Stimulated activated CD4-positive, alpha-beta T cell treated with anti-CD3 and anti-CD28 coated beads, Interleukin-12 subunit alpha, Interleukin-12 subunit beta, amount 100 ng/mL, for 4 hours (primary cell): ENCODE measurements at regions not wholly inside any gene's neighbourhood (a gene's known extent, or its start where the extent isn't known, plus 50 kb on each side); places are given as distances from the start of the nearest gene placed in this dataset.

Experiments used
- DNase-seq: peaks from one replicate; pipeline ENCODE4 v3.0.0-alpha.2; 2020

DNA sequence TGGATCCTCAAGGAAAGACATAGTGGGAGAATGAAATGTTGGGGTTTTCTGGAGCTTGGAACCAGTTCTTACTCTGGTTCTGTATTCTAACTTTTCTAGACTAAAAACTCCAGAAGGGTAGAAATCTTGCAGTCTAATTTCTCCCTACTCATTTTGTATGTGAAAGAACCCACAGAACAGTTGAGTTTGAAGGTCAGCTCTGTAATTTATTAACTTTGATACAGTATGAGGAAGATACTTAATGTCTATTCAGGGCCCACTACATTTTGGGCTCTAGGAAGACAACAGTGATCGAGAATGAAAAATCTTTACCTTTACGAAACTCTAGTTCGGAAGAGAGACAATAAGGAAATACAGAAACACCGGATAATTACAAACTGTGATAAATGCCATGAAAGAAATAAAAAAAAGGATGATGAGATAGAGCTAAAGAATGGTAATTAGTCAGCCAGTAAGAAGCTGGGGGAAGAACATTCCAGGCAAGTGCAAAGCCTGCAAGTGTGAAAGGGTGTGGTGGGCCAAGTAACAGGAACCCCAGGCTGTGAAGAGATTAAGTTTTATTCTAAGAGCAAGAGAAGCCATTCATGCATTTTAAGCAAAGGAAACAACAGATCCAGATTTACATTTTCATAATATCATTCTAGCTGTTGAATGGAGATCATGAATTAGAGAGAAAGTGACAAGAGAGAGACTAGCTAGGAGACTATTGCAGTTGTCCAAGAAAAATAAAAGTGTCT is 159.9 kb upstream of the HMCN1 start:
- DNase-seq = no peak

DNA sequence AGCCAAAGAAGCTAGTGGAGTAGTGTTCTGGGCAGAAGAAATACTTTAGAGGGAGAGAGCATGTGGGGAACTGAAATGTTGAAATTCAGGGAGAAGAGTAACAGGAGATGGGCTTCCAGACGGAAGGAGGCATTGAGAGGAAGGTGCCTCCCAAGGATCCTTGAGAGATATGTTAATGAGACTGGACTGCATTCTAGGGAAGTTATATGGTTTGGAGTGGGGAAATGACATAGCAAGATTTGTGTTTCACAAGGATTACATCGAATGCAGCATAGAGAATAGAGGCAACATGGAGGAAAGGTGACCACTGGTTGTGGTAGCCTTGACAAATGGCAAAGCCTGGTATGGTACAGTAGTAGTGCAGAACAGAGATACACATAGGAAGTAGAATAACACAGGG is 160.5 kb upstream of the HMCN1 start:
- DNase-seq = no peak

DNA sequence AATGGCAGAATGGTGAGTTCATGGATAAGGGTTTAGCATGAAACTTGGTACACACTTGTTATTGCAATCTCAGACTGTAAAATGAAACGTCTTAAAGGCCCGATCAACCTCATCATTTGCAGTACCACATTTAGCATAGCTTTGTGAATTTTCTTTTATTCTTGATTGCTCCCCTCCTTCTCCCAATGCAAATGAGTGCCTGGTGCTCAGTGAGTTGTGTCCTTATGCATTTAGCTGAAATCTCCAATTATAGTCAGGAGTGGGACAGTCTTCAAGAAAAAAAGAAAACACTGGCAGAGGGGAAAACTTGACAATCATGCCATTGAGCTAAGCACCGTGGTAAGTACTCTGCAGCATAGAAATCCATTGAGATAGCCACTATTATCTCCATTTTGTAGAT is 161.0 kb upstream of the HMCN1 start:
- DNase-seq = no peak

DNA sequence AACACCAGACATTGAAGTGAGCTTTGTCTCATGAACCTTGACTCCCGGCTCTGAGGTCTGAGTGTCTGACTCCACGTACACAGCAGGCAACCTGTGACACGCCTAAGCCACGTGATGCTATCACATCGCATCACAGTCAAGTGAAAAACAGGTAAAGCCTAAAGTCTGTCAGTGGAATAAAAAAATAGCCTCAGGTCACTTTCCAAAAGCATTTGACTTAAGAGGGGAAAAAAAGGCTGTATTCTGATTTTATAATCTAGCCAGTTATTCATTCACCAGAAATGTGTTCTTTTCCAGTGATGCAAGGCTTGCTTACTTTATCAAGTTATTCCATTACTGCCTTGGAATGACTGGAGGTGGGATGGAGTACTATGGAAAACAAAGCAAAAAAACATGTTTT is 163.2 kb upstream of the HMCN1 start:
- DNase-seq = no peak

DNA sequence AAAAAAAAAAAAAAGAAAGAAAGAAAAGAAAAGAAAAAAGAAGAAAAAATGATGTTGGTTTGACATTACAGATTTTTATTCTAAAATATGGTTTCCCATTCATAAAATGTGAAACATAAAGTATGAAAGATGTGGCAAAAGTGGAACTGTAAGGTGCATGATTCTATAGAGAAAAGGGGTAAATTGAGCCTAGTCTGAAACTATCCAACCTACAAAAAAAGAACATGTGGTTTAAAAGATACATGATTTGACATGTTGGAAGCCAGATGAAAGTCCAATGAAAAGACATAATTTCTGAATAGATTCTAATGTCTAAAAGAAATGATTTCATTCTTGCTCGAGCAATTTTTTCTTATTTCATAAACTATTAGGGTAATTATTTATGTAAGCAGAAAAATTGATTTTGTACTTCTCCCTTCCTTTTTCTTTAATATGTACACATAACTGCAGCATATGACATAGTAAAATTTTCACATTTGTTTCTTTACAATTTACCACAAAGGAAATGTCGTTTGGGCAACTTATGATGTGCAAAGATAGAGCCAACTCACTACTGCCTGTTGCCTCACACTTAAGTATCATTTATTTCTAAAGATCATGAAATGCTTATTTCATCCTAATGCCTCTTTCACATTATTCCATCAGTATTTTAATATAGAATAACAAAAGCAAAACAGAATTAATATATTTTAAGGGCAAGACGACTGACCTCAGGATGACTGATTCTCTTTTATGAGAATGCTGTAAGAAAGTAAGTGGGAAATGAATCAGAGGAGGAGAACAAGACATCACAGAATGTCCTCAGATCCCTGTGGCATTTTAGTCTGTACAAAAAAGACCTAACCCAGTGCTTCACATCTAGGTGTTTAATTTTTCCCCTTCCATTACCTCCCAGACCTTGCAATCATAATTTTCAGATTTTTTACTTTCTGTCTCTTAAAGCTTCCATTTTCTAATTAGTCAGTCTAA is 165.8 kb upstream of the HMCN1 start:
- DNase-seq = no peak

DNA sequence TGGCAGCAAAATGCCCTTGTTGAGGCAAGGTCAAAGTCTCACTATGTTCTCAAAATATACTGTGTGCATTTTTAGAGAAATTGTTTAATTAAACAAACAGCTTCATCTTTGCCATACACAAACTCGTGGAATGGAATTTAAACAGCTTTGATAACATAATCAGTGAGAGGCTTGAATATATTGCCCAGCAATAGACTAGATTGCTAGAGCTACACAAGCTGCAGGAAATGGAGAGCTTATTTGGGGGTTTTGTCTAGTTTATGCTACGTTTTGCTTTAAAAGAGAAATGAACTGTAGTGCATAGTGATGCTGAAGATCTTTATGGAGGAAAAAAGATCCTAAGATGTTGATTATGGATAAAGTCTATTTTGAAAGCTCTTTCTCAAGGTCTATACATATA is 166.8 kb upstream of the HMCN1 start:
- DNase-seq = no peak

DNA sequence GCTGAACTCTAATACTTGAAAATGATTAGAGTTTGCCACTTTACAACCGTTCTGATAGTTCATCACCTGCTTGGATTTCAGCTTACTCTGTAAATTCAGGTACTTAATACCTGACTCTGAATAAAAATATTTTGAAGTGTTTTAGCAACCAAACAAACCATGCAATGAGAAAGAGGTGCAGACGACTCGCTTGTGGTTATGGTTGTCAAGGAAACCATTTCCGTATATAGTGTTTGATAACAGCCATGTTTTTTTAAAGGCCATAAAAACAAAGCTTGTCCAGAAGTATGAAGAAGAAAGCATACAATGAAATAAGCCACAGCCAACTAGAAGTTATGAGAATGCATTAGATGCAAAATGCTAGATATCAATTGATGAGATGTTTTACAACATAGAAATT is 167.2 kb upstream of the HMCN1 start:
- DNase-seq = no peak

DNA sequence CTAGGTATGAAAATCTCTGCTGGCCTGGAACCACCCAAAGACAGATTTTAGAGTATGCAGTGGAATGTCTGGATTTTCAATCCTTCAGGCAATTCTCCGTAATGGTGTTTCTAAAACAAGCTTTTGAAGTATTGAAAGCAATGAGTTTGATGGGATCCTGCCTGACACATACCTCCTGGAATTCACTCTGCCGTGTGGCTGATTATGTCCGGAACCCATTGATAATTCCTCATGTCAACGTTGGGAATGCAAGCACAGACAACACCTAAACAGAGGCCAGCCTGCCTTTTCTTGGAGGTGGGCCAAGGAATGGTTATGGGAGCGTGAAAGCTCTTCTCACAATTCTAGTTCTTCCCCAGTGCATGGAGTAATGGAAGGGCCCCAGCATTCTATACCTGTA is 168.9 kb upstream of the HMCN1 start:
- DNase-seq = no peak

DNA sequence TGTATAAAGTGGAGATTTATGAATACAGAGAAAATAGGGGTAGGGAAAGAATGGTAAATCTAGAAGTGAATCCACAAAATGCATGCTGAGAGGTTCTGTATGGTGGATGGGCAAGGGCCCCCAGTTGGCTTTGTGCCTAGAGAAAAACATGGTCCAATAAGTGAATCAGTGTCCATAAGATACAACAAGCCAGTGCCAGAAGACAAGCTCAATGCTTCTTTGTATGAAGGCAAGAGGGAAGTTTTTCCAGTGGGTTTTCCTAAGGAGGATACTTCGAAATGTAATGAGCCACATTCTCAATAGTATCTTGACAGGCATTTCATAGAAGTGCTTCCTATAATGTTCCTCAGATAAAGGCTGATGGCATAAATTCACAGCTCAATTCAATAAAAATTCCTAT is 169.4 kb upstream of the HMCN1 start:
- DNase-seq = no peak

DNA sequence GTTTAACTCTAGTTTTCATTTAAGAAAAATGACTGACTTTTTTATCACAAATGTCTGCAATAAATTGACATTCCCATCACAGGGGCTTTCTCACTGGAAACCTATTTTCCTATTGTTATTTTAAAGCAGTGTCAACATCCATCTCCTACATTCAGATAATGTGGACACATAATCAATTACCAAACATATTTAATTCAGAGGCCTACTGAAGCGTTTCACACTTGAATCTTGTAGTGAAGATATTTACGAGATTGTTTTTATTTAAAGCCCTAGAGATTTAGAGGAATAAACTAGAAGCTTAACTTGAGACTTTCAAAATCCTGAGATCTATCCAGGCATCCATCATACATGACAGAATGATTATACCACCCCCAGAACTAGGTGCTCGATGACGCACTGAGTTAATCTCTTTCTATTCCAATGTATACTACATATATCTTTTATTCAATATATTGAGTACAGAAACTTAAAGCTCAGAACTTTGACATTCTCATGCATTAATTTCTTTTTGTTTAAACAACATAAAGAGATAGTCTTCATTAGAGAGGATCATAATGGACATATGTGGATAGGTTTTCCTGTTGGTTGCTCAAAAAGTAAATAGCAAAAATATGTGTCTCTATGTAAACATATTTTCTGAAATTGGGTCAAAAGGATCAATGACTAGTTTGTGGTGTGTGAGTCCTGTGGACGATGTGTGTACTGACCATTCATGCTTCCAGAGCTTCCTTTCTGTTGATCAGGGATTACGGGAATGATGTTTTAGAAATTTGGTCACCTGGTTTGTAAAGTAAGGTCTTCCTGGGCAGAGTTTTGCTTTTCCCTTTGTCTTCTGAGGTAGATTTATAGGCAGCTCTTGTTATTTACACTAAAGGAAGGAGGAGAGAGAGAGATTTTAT is 171.5 kb upstream of the HMCN1 start:
- DNase-seq = no peak

DNA sequence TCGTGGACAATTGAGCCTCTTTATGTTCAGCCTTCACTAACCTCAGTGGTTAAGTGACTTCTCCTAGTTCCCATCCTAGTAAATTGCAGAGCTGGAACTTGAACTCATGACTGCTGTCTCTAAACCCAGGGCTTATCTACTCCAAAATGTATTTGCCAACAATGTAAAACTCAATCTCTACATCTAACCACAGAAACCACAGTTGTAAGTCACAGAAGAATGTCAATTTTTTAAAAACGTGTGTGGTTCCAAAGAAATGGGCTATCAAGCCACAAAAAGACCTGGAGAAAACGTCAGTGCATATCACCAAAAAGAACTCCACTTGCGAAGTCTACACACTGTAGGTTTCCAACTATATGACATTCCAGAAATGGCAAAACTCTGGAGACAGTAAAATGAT is 172.6 kb upstream of the HMCN1 start:
- DNase-seq = no peak

DNA sequence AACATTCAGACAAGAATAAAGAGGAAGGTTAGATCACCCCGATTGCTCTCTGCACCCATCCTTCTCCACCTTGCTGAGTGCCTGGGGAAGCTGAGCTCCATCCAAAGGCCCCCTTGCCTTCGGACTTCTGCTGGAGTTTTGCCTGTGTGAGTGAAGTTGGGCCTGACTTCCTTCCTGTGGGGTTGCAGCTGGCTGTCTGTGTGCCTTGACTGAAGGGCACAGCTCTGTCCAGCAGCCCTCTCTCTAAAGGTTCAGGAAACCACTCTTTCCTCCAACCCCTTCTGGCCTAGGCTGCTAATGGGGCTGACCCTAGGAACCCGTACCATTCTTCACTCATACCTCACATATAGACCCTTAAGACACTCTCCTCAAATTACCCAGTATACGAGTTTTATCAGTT is 173.4 kb upstream of the HMCN1 start:
- no peak for DNase-seq

DNA sequence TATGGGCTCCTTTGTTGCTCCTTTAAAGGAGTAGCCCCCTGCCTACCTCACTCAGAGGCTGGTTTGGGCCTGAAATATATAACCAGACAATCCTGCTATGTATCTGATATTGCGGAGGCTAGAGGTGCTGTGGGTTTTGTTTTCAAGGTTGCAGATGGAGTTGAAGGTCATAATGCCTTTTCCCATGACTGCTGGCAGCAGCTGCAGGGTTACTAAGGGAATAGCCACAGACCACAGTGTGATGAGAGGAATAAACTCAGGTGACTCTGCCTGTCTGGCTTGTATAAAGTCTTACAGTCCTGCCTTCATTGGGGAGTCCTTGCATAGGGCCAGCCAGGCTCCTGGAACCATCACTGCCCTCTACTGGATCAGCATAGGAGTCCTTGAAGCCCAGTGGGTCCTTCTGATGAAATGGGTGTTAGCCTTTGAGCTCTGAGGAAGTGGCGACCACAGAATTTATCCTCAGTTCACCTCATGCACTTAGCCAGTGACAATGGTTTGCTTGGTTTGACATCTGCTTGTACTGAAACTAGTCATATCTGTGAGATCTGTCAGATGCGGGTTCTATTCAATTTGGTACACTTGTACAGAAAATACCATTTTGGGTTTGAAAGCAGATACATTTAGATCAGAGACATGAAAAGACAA is 174.4 kb upstream of the HMCN1 start:
- peak; percentile 1 for DNase-seq

DNA sequence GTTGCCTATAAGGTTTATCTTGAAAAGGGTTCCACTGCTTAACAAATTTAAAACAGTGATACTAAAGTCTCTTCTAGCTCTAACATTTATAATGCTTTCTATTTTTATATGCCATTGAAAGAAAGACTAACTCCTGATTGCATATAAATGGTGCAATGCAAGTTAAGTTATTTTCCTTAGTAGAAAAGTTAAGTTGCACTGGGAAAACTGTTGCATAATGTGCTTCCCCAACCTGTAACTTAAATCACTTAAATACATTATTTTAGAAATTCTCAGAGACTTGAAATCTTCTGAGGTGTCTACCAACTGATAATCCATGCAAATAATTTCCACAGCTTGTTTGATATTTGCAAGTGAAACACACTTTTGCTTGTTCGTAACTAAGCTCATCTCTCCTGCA is 175.0 kb upstream of the HMCN1 start:
- no peak for DNase-seq

DNA sequence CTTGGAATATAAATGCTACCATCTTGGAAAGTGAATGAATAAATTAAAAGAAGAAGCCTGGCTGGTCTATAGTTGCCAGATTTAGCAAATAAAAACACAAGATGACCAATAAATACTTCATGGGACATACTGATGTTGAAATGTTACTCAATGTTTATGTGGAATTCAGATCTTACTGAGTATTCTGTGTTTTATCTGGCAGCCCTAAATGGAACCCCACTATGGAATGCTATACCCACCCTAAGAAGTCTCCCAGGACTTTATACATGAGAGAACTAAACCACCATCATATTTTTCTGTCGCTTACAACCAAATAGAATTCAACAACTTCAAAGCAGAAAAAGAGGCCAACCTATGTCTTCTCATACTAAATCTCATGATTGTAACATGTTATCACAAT is 177.6 kb upstream of the HMCN1 start:
- DNase-seq = no peak

DNA sequence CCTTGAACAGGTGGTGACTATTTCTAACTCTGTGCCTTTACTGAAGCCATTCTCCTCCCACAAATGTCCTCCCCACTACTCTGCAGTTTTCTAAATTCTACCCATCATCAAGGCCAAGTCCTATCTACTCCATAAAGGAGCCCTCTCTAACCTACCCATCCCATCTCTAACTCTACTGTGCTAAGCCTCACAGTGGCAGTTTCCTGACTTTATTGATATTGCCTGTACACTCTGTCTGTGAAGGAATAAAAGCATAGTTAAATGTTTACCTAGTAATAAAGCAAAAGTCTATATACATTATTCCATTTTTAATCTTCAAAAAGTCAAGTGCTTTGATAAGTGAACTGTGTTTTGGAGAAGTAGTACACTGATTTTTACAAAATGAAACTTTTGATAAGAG is 178.4 kb upstream of the HMCN1 start:
- DNase-seq = no peak

DNA sequence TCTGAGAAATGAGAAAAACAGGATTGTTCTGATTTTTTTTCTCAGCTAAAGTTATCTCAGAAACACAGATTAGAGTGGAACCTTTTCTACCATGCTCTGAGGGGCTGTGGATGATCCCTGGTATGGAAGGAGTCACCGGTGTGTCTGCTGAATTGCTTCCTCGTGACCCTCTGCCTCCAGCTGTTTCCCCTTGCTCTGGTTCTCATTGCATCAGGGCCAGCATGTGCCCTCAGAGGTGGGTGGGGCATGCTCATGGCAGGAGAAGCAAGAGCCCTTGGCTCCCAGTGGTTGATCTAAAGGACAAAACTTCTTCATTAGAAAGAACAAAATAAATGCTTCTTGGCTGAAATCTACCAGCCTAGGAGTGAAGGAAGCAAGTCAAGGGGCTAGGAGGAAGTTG is 183.2 kb upstream of the HMCN1 start:
- DNase-seq = no peak

DNA sequence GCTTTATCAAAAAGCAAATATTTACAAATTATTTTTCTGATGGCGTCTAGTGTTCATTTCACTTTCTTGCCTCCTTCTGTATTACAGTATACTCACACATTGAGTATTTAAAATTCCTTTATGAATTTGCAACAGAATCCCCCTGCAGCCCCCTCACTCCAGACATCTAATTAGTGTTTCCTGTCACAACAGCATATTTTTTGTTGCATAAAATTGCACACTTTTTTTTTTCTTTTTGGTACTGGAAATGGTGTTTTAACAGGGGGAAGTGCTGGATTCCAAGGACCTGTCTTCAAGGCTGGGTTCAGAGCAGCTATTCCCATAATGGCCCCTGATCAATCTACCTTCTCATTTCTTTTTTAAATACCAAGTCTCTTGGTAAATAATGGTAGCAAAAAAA is 184.3 kb upstream of the HMCN1 start:
- DNase-seq = no peak

DNA sequence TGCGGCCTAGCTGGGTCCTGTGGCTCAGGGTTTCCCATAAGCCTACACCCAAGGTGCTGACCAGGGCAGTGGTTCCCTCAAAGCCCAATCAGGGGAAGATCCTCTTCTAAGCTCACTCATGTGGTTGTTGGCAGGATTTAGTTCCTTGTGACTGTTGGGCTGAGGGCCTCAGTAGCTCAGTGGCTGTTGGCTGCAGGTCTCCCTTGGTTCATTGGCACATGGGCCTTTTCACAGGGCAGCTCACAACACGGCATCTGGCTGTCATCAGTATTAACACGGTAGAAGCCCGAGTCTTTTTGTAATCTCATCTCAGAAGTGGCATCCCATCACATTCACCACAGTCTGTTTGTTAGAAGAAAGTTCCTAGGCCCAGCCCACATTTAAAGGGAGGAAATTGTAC is 188.2 kb upstream of the HMCN1 start:
- no peak for DNase-seq

DNA sequence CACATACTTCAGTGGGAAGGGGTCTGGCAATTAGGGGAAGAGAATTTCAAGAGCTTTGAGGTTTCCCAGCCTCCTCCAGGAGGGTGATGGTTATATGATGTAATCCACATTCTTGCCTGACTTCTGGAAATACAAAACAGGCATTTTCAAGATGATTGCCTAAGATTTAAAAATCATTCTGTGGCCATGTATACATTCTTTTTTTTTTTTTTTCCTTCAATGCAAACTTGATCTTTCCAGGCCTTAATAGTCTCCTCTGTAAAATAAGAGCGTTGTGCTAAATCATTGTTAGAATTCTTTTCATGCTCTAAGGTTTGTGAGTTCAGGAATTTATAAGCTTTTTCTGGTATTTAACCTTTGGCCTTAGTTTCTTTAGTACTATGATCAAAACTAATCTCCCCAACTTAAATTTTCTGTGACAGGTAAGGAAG is 192.3 kb upstream of the HMCN1 start:
- DNase-seq = no peak

DNA sequence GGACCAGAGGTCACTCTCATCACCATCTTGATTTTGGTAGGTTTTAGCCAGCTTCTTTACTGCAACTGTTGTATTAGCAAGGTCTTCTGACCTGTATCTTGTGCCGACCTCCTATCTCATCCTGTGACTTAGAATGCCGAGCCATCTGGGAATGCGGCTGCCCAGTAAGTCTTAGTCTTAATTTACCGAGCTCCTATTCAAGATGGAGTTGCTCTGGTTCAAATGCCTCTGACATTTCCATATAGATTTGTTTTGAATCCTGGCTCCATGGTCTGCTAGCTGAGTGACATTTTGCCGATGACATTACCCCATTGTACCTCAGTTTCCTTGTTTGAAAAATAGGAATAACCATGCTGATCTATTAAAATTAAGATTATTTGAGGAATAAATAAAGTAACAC is 193.9 kb upstream of the HMCN1 start:
- DNase-seq = no peak

DNA sequence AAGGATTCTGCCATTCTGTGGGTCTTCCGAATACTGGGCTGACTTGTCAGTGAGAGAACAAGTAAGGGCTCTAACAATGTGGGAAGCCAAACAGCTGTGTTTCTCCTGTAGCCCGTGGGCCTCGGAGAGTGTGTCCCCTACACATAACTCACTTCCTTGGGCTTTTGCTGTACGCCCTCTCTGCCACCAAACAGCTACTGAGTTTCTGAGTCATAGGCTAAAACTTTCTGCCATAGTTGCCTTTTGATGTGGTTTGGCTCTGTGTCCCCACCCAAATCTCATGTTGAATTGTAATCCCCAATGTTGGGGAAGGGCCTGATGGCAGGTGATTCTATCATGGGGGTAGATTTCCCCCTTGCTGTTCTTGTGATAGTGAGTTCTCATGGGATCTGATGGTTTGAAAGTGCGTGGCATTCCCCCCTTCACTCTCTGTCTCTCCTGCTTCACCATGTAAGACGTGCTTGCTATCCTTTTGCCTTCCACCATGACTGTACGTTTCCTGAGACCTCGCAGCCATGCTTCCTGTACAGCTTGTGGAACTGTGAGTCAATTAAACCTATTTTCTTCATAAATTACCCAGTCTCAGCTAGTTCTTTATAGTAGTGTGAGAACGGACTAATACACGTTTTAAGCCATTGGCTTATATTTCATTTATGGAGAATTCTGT is 194.8 kb upstream of the HMCN1 start:
- no peak for DNase-seq
